DND-41 (cell line): ENCODE measurements at regions not wholly inside any gene's neighbourhood (a gene's known extent, or its start where the extent isn't known, plus 50 kb on each side); places are given as distances from the start of the nearest gene placed in this dataset.

Experiments
- EZH2 ChIP-seq: IDR thresholded peaks from 3 replicates; pipeline ENCODE4 v1.6.1; 2012; ENCODE audit warnings: borderline replicate concordance, low read depth, mild to moderate bottlenecking, moderate library complexity, low read length, inconsistent platforms; ENCODE audit not compliant: severe bottlenecking
- TF ChIP-seq, protein P1 (sequence below): IDR thresholded peaks from 2 replicates; pipeline ENCODE4 v1.5.1; 2012; ENCODE audit warnings: borderline replicate concordance, low read length, moderate library complexity, mild to moderate bottlenecking; ENCODE audit not compliant: poor library complexity, severe bottlenecking; ENCODE audit errors: extremely low read depth

- TF ChIP-seq, protein P1, sequence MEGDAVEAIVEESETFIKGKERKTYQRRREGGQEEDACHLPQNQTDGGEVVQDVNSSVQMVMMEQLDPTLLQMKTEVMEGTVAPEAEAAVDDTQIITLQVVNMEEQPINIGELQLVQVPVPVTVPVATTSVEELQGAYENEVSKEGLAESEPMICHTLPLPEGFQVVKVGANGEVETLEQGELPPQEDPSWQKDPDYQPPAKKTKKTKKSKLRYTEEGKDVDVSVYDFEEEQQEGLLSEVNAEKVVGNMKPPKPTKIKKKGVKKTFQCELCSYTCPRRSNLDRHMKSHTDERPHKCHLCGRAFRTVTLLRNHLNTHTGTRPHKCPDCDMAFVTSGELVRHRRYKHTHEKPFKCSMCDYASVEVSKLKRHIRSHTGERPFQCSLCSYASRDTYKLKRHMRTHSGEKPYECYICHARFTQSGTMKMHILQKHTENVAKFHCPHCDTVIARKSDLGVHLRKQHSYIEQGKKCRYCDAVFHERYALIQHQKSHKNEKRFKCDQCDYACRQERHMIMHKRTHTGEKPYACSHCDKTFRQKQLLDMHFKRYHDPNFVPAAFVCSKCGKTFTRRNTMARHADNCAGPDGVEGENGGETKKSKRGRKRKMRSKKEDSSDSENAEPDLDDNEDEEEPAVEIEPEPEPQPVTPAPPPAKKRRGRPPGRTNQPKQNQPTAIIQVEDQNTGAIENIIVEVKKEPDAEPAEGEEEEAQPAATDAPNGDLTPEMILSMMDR: no peak
- no peak for TF ChIP-seq EZH2
Measured at GRCh38 chr12:46547421-46548354, 175.1 kb upstream of the SLC38A2 start.
